HEK293T (cell line): ENCODE measurements at regions not wholly inside any gene's neighbourhood (a gene's known extent, or its start where the extent isn't known, plus 50 kb on each side); places are given as distances from the start of the nearest gene placed in this dataset.

ENCODE experiments used
- ARNT ChIP-seq: fragments of 450-650 bp; IDR thresholded peaks from 2 replicates; pipeline ENCODE4 v1.6.1; 2017; ENCODE audit warnings: mild to moderate bottlenecking
- BHLHE40 ChIP-seq: fragments of 450-650 bp; IDR thresholded peaks from 2 replicates; pipeline ENCODE4 v1.6.1; 2016; ENCODE audit warnings: mild to moderate bottlenecking, moderate library complexity, borderline replicate concordance
- FOXA1 ChIP-seq: fragments of 450-650 bp; IDR thresholded peaks from 2 replicates; pipeline ENCODE4 v1.6.1; 2016; ENCODE audit warnings: mild to moderate bottlenecking
- FOXK2 ChIP-seq: fragments of 450-650 bp; IDR thresholded peaks from 2 replicates; pipeline ENCODE4 v1.6.1; 2016; ENCODE audit warnings: mild to moderate bottlenecking
- FOXM1 ChIP-seq: fragments of 450-650 bp; IDR thresholded peaks from 2 replicates; pipeline ENCODE4 v1.6.1; 2017; ENCODE audit warnings: mild to moderate bottlenecking, borderline replicate concordance
- HDGF ChIP-seq: fragments of 450-650 bp; IDR thresholded peaks from 2 replicates; pipeline ENCODE4 v1.6.1; 2017; ENCODE audit warnings: antibody characterized with exemption, borderline replicate concordance
- L3MBTL2 ChIP-seq: fragments of 450-650 bp; conservative IDR thresholded peaks from 2 replicates; pipeline ENCODE4 v1.6.1; 2016; ENCODE audit warnings: mild to moderate bottlenecking
- LEF1 ChIP-seq: fragments of 450-650 bp; IDR thresholded peaks from 2 replicates; pipeline ENCODE4 v1.6.1; 2017; ENCODE audit warnings: mild to moderate bottlenecking, borderline replicate concordance
- NFRKB ChIP-seq: fragments of 450-650 bp; IDR thresholded peaks from 2 replicates; pipeline ENCODE4 v1.6.1; 2016; ENCODE audit warnings: mild to moderate bottlenecking, moderate library complexity
- SP1 ChIP-seq: fragments of 450-650 bp; IDR thresholded peaks from 2 replicates; pipeline ENCODE4 v1.6.1; 2017
- SUZ12 ChIP-seq: fragments of 450-650 bp; IDR thresholded peaks from 2 replicates; pipeline ENCODE4 v1.6.1; 2016; ENCODE audit warnings: mild to moderate bottlenecking
- TARDBP ChIP-seq: fragments of 450-650 bp; IDR thresholded peaks from 2 replicates; pipeline ENCODE4 v1.6.1; 2016
- ZNF384 ChIP-seq: fragments of 450-650 bp; IDR thresholded peaks from 2 replicates; pipeline ENCODE4 v1.6.1; 2016
- TF ChIP-seq, protein P1 (sequence below): fragments of 450-650 bp; IDR thresholded peaks from 2 replicates; pipeline ENCODE4 v1.6.1; 2016

DNA sequence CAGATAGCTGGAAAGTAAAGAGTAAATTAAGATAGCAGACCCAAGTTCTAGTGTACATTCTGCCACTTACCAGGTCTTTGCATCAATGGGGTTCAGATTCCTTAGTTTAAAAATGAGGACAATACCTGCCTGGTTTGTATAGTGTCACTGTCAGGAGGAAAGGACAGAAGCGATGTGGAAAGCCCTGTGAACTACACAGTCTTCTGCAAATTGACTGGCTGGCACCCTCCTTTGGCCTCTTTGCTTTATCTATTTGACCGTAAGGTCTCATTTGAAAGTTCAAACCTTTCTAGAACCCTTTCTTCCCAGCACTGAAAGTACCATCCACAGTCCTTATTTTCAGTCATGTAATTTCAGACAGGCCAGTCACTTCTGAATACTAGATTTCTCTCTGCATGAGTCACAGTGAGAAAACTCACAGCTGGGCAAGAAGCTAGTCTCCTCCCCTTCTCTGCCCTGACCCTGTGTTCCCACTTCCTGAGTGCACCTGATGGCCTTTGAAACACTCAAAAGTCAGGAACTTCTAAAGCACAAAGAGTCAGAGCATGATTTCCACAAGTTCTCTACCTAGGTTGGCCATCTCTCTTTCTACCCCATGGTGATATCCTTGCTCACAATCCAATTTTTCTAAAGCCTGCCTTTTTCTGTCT lies 91.3 kb upstream of the RASEF start:
- TF ChIP-seq ARNT (no peak), HDGF (no peak), FOXA1 (no peak), LEF1 (no peak), SUZ12 (no peak), SP1 (no peak), FOXM1 (no peak), FOXK2 (no peak), TARDBP (no peak), BHLHE40 (no peak), ZNF384 (no peak), NFRKB (no peak), L3MBTL2 (no peak)
- TF ChIP-seq, protein P1, sequence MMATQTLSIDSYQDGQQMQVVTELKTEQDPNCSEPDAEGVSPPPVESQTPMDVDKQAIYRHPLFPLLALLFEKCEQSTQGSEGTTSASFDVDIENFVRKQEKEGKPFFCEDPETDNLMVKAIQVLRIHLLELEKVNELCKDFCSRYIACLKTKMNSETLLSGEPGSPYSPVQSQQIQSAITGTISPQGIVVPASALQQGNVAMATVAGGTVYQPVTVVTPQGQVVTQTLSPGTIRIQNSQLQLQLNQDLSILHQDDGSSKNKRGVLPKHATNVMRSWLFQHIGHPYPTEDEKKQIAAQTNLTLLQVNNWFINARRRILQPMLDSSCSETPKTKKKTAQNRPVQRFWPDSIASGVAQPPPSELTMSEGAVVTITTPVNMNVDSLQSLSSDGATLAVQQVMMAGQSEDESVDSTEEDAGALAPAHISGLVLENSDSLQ = no peak
